Activated naive CD8-positive, alpha-beta T cell treated with anti-CD3 and anti-CD28 coated beads, Interleukin-2, amount 10 ng/mL, durations not matched to agents 7 days and 5 days (primary cell): ENCODE measurements at regions not wholly inside any gene's neighbourhood (a gene's known extent, or its start where the extent isn't known, plus 50 kb on each side); places are given as distances from the start of the nearest gene placed in this dataset.
"Not testable (repeated sequence)": the region's sequence is repeated elsewhere in the genome, so short reads cannot be mapped to it uniquely, and the experiment has no call there.

Experiments
- ATAC-seq: fragments of 150-1000 bp; cut with Tn5 transposase; one replicate; pipeline ENCODE4 v1.10.0; 2021; ENCODE audit warnings: low read depth, moderate library complexity
- POLR2A ChIA-PET: fragments of 350-600 bp; sonication (Branson Sonifier 250); formaldehyde crosslinking; loops from one replicate; lab custom pipeline; 2021; ENCODE audit warnings: antibody characterized with exemption; lab: Charles Lee
- DNase-seq: peaks from one replicate; pipeline ENCODE4 v3.0.0; 2021
- H3K27ac Mint-ChIP-seq: one replicate; pipeline ENCODE4 v1.8.0; 2022; ENCODE audit warnings: mild to moderate bottlenecking, mixed read lengths
- H3K27me3 Mint-ChIP-seq: one replicate; pipeline ENCODE4 v1.8.0; 2022; ENCODE audit warnings: mild to moderate bottlenecking, moderate library complexity, mixed read lengths
- H3K36me3 Mint-ChIP-seq: one replicate; pipeline ENCODE4 v1.8.0; 2021; ENCODE audit warnings: mild to moderate bottlenecking, mixed read lengths
- H3K4me1 Mint-ChIP-seq: one replicate; pipeline ENCODE4 v1.8.0; 2021; ENCODE audit warnings: mixed read lengths
- H3K4me3 Mint-ChIP-seq: one replicate; pipeline ENCODE4 v1.8.0; 2022; ENCODE audit warnings: mild to moderate bottlenecking, moderate library complexity, mixed read lengths
- H3K9me3 Mint-ChIP-seq: one replicate; pipeline ENCODE4 v1.8.0; 2021; ENCODE audit warnings: mixed read lengths

GRCh38 chr3:197410170-197410569 is 111.8 kb upstream of the DLG1 start:
- DNase-seq, H3K4me1 Mint-ChIP-seq, ATAC-seq, H3K36me3 Mint-ChIP-seq, POLR2A ChIA-PET, H3K4me3 Mint-ChIP-seq, H3K9me3 Mint-ChIP-seq, H3K27ac Mint-ChIP-seq: not testable (repeated sequence)
- H3K27me3 Mint-ChIP-seq: peaks cover 14% of the 10 kb centered on the region

DNA sequence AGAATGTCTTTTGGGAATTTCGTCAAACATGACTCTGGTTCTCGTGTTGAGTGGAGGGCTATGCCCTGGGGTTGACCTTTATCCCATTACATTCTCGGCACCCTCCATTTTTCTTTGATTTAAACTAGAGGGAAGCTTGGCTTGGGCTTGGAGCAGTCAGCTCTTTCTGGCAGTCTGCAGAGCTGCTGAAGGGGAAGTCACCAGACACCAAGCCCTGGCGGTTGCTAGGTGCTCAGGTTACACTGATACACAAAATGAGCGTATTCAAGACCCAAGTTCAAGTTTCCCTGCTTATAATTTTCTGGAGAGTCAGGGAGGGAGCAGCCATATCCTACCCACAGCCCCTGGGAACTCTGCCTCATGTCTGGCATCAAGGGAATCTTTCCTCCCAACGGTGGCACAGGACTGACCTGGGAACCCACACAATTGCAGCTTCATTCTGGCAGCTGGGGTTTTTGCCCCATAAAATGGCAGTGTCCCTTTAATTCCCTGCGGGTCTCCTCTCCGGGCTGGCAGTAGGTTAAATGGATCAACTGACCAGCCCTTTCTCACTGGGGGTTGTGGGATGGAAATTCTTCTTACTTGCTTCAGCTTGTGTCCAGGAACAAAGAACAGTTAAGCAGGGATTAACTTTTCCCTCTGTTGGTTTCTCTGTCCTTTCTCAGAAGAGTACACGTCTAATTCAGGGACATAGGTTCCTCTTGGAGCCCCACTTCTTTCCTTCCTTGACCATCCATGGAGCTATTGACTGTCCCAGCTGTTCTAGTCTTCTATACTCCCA is 110.0 kb upstream of the DLG1 start:
- POLR2A ChIA-PET: no interaction called here
- H3K27ac Mint-ChIP-seq: no peak overlapping the region
- no peaks in the 10 kb centered on the region for H3K36me3 Mint-ChIP-seq
- ATAC-seq: no peak
- no peaks in the 10 kb centered on the region for H3K9me3 Mint-ChIP-seq
- peaks cover 14% of the 10 kb centered on the region for H3K27me3 Mint-ChIP-seq
- DNase-seq: no peak
- H3K4me1 Mint-ChIP-seq: no peaks in the 10 kb centered on the region
- no peak overlapping the region for H3K4me3 Mint-ChIP-seq

DNA sequence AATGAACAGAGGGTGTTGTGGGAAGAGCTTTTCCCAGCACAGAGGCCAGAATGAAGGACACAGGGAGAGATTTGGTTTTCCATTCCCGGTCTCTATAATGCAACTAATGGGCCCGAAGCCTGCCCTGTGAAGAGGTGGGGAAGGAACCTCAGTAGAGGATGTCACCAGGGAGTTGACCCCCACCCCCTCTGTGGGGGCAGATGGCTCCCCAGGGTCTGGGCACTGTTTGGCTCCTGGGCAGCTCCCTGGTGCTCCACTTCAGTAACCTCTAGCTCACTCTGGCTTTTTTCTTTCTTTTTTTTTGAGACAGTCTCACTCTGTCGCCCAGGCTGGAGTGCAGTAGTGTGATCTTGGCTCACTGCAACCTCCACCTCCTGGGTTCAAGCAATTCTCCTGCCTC is 109.1 kb upstream of the DLG1 start:
- no peak overlapping the region for H3K27ac Mint-ChIP-seq
- POLR2A ChIA-PET: no interaction called here
- H3K27me3 Mint-ChIP-seq: peaks cover 7% of the 10 kb centered on the region
- H3K4me3 Mint-ChIP-seq: no peak overlapping the region
- no peaks in the 10 kb centered on the region for H3K4me1 Mint-ChIP-seq
- ATAC-seq (no peak), DNase-seq (no peak)
- no peaks in the 10 kb centered on the region for H3K36me3 Mint-ChIP-seq
- no peaks in the 10 kb centered on the region for H3K9me3 Mint-ChIP-seq

DNA sequence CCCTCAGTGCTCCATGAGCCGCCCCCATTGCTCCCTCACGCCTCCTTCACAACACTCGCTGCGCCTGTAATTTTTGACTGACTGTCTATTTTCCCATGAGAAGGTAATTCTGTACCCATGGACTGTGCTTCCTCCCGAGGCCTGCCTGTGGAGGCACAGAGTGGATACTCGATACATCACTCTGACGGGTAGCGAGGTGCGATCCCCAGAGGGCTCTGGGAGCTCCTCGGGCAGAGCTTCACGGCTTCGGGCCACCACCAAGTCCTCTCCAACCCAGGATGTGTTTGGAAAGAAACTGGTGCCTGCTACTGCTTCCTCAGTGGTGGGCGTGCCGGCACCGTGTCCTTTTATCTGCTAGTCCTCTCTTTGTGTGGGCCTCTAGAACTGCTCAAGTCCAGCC is 108.6 kb upstream of the DLG1 start:
- H3K4me1 Mint-ChIP-seq: no peaks in the 10 kb centered on the region
- H3K9me3 Mint-ChIP-seq: no peaks in the 10 kb centered on the region
- H3K27ac Mint-ChIP-seq: no peak overlapping the region
- no peak for ATAC-seq
- peaks cover 6% of the 10 kb centered on the region for H3K27me3 Mint-ChIP-seq
- POLR2A ChIA-PET: no interaction called here
- H3K4me3 Mint-ChIP-seq: no peak overlapping the region
- no peak for DNase-seq
- no peaks in the 10 kb centered on the region for H3K36me3 Mint-ChIP-seq

DNA sequence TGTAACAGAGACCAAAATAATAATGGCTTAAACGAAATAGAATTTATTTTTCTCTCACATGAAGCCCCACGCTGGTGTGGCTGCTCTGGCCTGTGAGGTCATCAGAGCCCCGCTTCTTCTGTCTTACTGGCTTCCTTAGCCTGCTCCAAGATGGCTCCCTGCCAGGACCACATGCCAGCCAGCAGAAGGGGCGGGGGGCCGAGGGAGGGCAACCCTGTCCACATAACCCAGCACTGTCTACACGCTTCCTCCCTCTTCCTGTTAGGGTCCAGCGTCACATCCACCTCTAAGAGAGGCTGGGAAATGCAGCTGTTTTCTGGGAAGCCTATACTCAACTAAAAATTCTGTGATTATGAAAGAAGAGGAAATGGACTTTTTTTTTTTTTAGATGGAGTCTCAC is 107.9 kb upstream of the DLG1 start:
- H3K4me3 Mint-ChIP-seq: no peak overlapping the region
- H3K36me3 Mint-ChIP-seq: no peaks in the 10 kb centered on the region
- H3K4me1 Mint-ChIP-seq: no peaks in the 10 kb centered on the region
- ATAC-seq (no peak), DNase-seq (no peak)
- peaks cover 5% of the 10 kb centered on the region for H3K27me3 Mint-ChIP-seq
- POLR2A ChIA-PET: no interaction called here
- H3K27ac Mint-ChIP-seq: no peak overlapping the region
- no peaks in the 10 kb centered on the region for H3K9me3 Mint-ChIP-seq

GRCh38 chr3:197404754-197405153 is 106.3 kb upstream of the DLG1 start:
- DNase-seq: no peak
- no peaks in the 10 kb centered on the region for H3K4me1 Mint-ChIP-seq
- H3K4me3 Mint-ChIP-seq: no peak overlapping the region
- H3K9me3 Mint-ChIP-seq: no peaks in the 10 kb centered on the region
- POLR2A ChIA-PET: no interaction called here
- H3K27ac Mint-ChIP-seq: no peak overlapping the region
- H3K27me3 Mint-ChIP-seq: peaks cover 5% of the 10 kb centered on the region
- H3K36me3 Mint-ChIP-seq: no peaks in the 10 kb centered on the region
- ATAC-seq: no peak

- Mint-ChIP-seq H3K4me3 (no peak overlapping the region), H3K36me3 (no peaks in the 10 kb centered on the region), H3K27ac (no peak overlapping the region), H3K9me3 (no peaks in the 10 kb centered on the region), H3K27me3 (peaks cover 2% of the 10 kb centered on the region), H3K4me1 (no peaks in the 10 kb centered on the region)
- POLR2A ChIA-PET: no interaction called here
- no peak for ATAC-seq
- no peak for DNase-seq
Measured at GRCh38 chr3:197404030-197404429, 105.6 kb upstream of the DLG1 start.

DNA sequence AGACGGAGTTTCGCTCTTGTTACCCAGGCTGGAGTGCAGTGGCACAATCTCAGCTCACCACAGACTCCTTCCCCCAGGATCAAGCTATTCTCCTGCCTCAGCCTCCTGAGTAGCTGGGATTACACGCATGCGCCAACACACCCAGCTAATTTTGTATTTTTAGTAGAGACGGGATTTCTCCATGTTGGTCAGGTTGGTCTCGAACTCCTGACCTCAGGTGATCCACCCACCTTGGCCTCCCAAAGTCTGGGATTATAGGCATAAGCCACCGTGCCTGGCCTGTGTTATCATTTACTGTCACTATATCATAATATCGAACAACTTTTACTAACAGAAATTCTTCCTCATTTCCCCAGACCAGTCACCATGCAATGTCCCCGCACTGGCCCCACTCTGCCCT is 104.0 kb upstream of the DLG1 start:
- POLR2A ChIA-PET, ATAC-seq, H3K27me3 Mint-ChIP-seq, H3K27ac Mint-ChIP-seq, H3K4me3 Mint-ChIP-seq, H3K9me3 Mint-ChIP-seq, H3K36me3 Mint-ChIP-seq, H3K4me1 Mint-ChIP-seq, DNase-seq: not testable (repeated sequence)

- no peaks in the 10 kb centered on the region for H3K4me1 Mint-ChIP-seq
- H3K27ac Mint-ChIP-seq: no peak overlapping the region
- no peak for ATAC-seq
- H3K9me3 Mint-ChIP-seq: no peaks in the 10 kb centered on the region
- POLR2A ChIA-PET: no interaction called here
- no peaks in the 10 kb centered on the region for H3K36me3 Mint-ChIP-seq
- no peak overlapping the region for H3K4me3 Mint-ChIP-seq
- no peaks in the 10 kb centered on the region for H3K27me3 Mint-ChIP-seq
- no peak for DNase-seq
Measured at GRCh38 chr3:197399486-197399885, 101.1 kb upstream of the DLG1 start.

DNA sequence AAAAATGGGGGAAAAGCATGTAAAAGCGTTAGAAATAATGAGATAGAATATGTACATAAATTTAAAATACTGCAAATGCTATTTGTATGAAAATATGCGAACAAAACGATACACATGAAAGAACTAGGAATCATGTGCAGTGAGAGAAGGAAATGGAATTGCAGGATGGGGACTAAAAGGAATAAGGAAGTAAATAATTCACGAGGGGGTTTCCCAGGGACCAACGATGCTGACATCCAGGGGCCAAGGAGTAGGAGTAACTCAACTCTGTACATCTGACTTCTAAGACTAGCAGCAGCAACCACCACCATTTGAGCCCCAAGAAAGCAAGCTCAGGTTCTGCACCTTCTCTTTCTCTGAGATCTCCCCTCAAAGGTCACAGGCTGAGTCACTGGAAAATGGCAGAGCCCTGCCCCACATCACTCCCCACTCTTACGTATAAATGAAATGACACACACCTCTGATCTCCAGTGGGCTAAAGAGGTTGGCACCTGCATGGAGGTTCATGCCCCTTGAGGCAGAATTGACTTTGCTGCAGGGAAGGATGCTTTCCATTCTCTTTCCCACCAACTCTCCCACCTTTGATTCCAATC is 100.0 kb upstream of the DLG1 start:
- H3K36me3 Mint-ChIP-seq: no peaks in the 10 kb centered on the region
- H3K9me3 Mint-ChIP-seq: no peaks in the 10 kb centered on the region
- DNase-seq (no peak), ATAC-seq (no peak)
- no peak overlapping the region for H3K27ac Mint-ChIP-seq
- no peaks in the 10 kb centered on the region for H3K27me3 Mint-ChIP-seq
- H3K4me3 Mint-ChIP-seq: no peak overlapping the region
- POLR2A ChIA-PET: no interaction called here
- H3K4me1 Mint-ChIP-seq: no peaks in the 10 kb centered on the region

DNA sequence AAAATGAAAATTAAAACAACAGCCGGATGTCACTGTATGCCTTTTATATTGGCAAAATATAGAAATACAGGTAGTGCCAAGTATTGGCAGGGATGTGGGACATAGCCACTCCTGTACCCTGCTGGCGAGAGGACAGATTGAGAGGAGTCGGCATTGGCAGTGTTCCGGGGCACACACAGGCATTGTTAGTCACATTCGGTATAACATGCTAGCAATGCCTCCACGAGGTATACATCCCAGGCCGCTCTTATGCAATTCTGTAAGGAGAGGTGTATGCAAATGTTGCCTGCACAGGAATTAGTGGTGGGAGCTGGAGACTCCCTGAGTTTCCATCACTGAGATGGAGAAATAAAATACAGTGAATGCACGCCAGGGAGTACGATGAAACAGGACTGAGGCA is 99.4 kb upstream of the DLG1 start:
- Mint-ChIP-seq H3K27me3 (peaks cover 2% of the 10 kb centered on the region), H3K36me3 (no peaks in the 10 kb centered on the region), H3K4me1 (no peaks in the 10 kb centered on the region), H3K9me3 (no peaks in the 10 kb centered on the region), H3K4me3 (no peak overlapping the region), H3K27ac (no peak overlapping the region)
- ATAC-seq (no peak), DNase-seq (no peak)
- POLR2A ChIA-PET: no interaction called here

DNA sequence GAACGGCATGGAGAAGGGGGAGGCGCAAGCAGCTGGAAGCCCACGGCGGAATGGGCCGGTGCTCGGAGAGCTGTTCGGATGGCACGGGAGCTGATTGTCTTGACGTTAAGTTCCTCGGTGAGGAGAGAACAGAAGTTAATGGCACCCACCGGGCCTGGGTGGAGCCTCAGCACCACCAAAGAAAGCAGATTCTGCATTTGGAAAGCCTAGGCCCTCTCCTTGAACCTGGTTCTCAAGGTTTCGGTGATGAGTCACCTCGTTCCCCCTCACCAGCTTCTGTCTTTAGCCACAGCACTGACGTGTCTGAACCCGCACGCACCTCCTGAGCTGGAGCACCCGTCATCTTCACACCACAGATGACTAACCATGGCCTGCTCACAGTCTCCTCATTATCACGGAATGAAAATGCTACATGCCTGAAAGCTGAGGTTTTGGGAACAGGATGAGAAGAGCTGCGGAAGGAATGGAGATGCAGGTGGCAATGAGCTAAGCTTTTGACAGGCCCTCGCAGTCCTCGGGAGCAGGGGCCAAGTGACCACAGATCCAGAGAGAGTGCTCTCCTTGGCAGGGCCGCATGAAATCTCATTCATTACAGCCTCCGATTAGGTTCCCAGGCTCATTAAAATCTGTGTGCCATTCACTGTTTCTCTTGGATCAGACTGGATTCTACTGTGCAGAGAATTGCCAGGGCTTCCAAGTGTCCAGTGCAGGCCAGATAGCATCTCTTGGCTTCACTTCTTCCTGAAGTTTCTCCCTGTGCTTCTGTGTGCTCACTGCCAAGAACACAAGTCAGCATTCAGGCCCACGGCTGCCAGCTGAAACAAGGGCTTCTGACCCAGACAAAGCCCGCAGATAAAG is 96.3 kb upstream of the DLG1 start:
- Mint-ChIP-seq H3K36me3 (no peaks in the 10 kb centered on the region), H3K4me1 (no peaks in the 10 kb centered on the region), H3K27ac (peak overlapping the region; percentile 16), H3K9me3 (no peaks in the 10 kb centered on the region), H3K4me3 (no peak overlapping the region), H3K27me3 (peaks cover 5% of the 10 kb centered on the region)
- POLR2A ChIA-PET: no interaction called here
- ATAC-seq: peak; percentile 79
- DNase-seq: no peak

GRCh38 chr3:197394126-197394463 is 95.7 kb upstream of the DLG1 start:
- peak overlapping the region; percentile 16 for H3K27ac Mint-ChIP-seq

DNA sequence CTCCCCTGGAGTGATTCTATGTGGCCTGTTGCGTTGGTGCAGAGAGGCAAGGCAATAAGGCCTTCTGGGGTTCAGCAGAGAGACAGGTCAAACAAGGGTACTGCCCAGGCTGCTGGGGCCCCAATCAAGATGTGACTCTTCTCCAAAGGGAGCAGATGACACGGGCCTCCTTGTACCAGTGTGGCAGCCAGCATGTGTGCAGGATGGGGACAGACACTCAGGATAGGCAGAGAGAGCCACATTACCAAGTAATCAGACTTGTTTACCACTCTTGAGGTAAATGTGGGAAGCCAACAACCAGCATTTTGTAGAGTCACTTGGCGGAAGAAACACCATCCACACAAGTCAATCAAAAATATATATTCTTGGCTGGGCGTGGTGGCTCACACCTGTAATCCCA is 95.3 kb upstream of the DLG1 start:
- H3K9me3 Mint-ChIP-seq: no peaks in the 10 kb centered on the region
- H3K27ac Mint-ChIP-seq: no peak overlapping the region
- no peaks in the 10 kb centered on the region for H3K4me1 Mint-ChIP-seq
- H3K36me3 Mint-ChIP-seq: no peaks in the 10 kb centered on the region
- peaks cover 5% of the 10 kb centered on the region for H3K27me3 Mint-ChIP-seq
- H3K4me3 Mint-ChIP-seq: no peak overlapping the region
- POLR2A ChIA-PET: no interaction called here
- no peak for ATAC-seq
- DNase-seq: no peak

More at GRCh38 chr3:197394126-197394463, 95.7 kb upstream of the DLG1 start:
- H3K36me3 Mint-ChIP-seq, DNase-seq, ATAC-seq, H3K4me3 Mint-ChIP-seq, H3K9me3 Mint-ChIP-seq, POLR2A ChIA-PET, H3K4me1 Mint-ChIP-seq, H3K27me3 Mint-ChIP-seq: not testable (repeated sequence)
